HL-60 (cell line): ENCODE measurements at regions not wholly inside any gene's neighbourhood (a gene's known extent, or its start where the extent isn't known, plus 50 kb on each side); places are given as distances from the start of the nearest gene placed in this dataset.

Source experiments
- CTCF ChIP-seq: IDR thresholded peaks from one replicate; pipeline ENCODE4 v1.5.1; 2011; ENCODE audit warnings: low read length, control low read depth, inconsistent platforms; ENCODE audit not compliant: insufficient read depth
- GABPA ChIP-seq: IDR thresholded peaks from 2 replicates; pipeline ENCODE4 v1.6.1; 2012; ENCODE audit warnings: low read depth
- POLR2AphosphoS5 ChIP-seq: IDR thresholded peaks from 2 replicates; pipeline ENCODE4 v1.6.1; 2012; ENCODE audit warnings: low read depth
- SPI1 ChIP-seq: IDR thresholded peaks from 2 replicates; pipeline ENCODE4 v1.6.1; 2012; ENCODE audit warnings: low read depth, mild to moderate bottlenecking, borderline replicate concordance

GRCh38 chrX:10326578-10326977 is 169.8 kb downstream of the CLCN4 start:
- no peak for TF ChIP-seq CTCF
- no peak for TF ChIP-seq GABPA
- TF ChIP-seq POLR2AphosphoS5 = no peak
- no peak for TF ChIP-seq SPI1
